ENCODE measurements at regions not wholly inside any gene's neighbourhood (a gene's known extent, or its start where the extent isn't known, plus 50 kb on each side); places are given as distances from the start of the nearest gene placed in this dataset.

GRCh38 chr14:71499018-71499417 lies 433.2 kb upstream of the RGS6 start:
- Histone ChIP-seq H3K9me3 (ENCODE audit: control insufficient read depth, insufficient read depth, low read length) (peaks cover 3% of the 10 kb centered on the region; the same call in 1 of the 2 replicates), H2BK15ac (ENCODE audit: low read depth, low read length) (no peak overlapping the region), H3K36me3 (ENCODE audit: control insufficient read depth, insufficient read depth, low read length) (no peaks in the 10 kb centered on the region), H3K4ac (ENCODE audit: low read depth, low read length) (no peak overlapping the region), H3K27ac (ENCODE audit: insufficient read depth, low read length) (no peak overlapping the region), H3K23ac (ENCODE audit: low read depth, low read length) (no peak overlapping the region), H3K27me3 (ENCODE audit: control insufficient read depth, insufficient read depth, low read length) (no peaks in the 10 kb centered on the region), H3K9me1 (ENCODE audit: insufficient read depth, low read length) (no peaks in the 10 kb centered on the region; the same call in 1 of the 2 replicates), H3K56ac (ENCODE audit: extremely low read depth, insufficient read depth, low read length) (no peak overlapping the region), H2BK120ac (ENCODE audit: low read depth, low read length) (no peak overlapping the region), H2BK5ac (ENCODE audit: low read depth, low read length, poor library complexity, severe bottlenecking) (no peak overlapping the region), H3K4me2 (ENCODE audit: low read depth, low read length) (no peak overlapping the region), H3K4me3 (ENCODE audit: insufficient read depth, low read depth, low read length) (no peak overlapping the region), H2BK20ac (ENCODE audit: low read depth, low read length) (no peak overlapping the region), H2AFZ (replicated peaks; ENCODE audit: low read length, poor library complexity) (no peak overlapping the region), H3K9ac (ENCODE audit: low read depth, low read length) (no peak overlapping the region), H3K4me1 (ENCODE audit: control insufficient read depth, insufficient read depth, low read length) (peaks cover 4% of the 10 kb centered on the region; the same call in 1 of the 2 replicates), H3K14ac (replicated peaks; ENCODE audit: low read depth, low read length) (no peak overlapping the region), H4K91ac (ENCODE audit: insufficient read depth, low read depth, low read length) (no peak overlapping the region), H4K20me1 (ENCODE audit: insufficient read depth, low read length) (peaks cover 18% of the 10 kb centered on the region; the same call in 1 of the 2 replicates), H2AK9ac (replicated peaks; ENCODE audit: low read depth, low read length, poor library complexity) (no peak overlapping the region), H4K5ac (ENCODE audit: low read depth, low read length) (no peak overlapping the region), H3K18ac (ENCODE audit: low read depth, low read length) (no peak overlapping the region), H4K8ac (ENCODE audit: low read depth in 2 of 2, low read length in 2 of 2) (no peak overlapping the region), H2AK5ac (ENCODE audit: low read depth, low read length) (peak overlapping the region; percentile 72), H3K79me1 (ENCODE audit: low read depth in 1 of 2, low read length in 2 of 2) (peaks cover 34 to 47% of the 10 kb centered on the region in 2 experiments)
- ChIA-PET CTCF (no interaction called here), POLR2A (ENCODE audit: unreplicated experiment) (no interaction called here)
- no CpG with 5 or more reads among the region's 3 CpGs for whole genome bisulfite sequencing, 2 experiments (ENCODE audit: extremely low coverage in 2 of 2, insufficient read length in 1 of 2)
- intact Hi-C loops (cut with micrococcal nuclease): no loop called here
- BruUV-seq (replicated peaks): no TSS peak
- DNase-seq (no peak), ATAC-seq (ENCODE audit: low read depth) (no peak)
- TF ChIP-seq SMC3 (IDR thresholded peaks at IDR 0.05; ENCODE audit: low read depth, low read length): no peak
- TF ChIP-seq RAD21 (IDR thresholded peaks at IDR 0.05; ENCODE audit: low read length): no peak
- TF ChIP-seq RCOR1 (IDR thresholded peaks at IDR 0.05; ENCODE audit: insufficient replicate concordance, low read length): no peak
- TF ChIP-seq, protein P1, sequence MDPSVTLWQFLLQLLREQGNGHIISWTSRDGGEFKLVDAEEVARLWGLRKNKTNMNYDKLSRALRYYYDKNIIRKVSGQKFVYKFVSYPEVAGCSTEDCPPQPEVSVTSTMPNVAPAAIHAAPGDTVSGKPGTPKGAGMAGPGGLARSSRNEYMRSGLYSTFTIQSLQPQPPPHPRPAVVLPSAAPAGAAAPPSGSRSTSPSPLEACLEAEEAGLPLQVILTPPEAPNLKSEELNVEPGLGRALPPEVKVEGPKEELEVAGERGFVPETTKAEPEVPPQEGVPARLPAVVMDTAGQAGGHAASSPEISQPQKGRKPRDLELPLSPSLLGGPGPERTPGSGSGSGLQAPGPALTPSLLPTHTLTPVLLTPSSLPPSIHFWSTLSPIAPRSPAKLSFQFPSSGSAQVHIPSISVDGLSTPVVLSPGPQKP (IDR thresholded peaks at IDR 0.05; ENCODE audit: borderline replicate concordance, low read depth, low read length): no peak
- dilution Hi-C loops (cut with HindIII; ENCODE audit: low sequenced_read_pairs, unreplicated experiment): no loop called here
- in situ Hi-C loops (cut with MboI; ENCODE audit: low sequenced_read_pairs): no loop called here
